HG02884 (cell line): ENCODE measurements at regions not wholly inside any gene's neighbourhood (a gene's known extent, or its start where the extent isn't known, plus 50 kb on each side); places are given as distances from the start of the nearest gene placed in this dataset.
"Not testable (repeated sequence)": the region's sequence is repeated elsewhere in the genome, so short reads cannot be mapped to it uniquely, and the experiment has no call there.

Experiments
- ATAC-seq: cut with Tn5 transposase; IDR thresholded peaks from one replicate; pipeline ENCODE4 v1.9.1; 2021; ENCODE audit warnings: mild to moderate bottlenecking, moderate library complexity; ENCODE audit not compliant: unreplicated experiment

DNA sequence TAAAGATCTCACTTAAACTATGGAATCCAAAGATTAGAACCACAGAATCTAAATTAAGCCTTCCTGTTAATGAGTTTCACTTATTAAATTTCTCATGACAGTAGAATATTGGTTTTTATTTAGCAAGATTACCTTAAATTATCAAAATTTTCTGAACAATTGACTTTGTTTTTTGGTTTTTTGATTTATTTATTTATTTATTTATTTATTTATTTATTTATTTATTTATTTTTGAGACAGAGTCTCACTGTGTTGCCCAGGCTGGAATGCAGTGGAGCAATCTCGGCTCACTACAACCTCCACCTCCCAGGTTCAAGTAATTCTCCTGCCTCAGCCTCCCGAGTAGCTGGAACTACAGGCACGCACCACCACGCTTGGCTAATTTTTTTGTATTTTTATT, 538.6 kb downstream of the AMY1C start:
- not testable (repeated sequence) for ATAC-seq

DNA sequence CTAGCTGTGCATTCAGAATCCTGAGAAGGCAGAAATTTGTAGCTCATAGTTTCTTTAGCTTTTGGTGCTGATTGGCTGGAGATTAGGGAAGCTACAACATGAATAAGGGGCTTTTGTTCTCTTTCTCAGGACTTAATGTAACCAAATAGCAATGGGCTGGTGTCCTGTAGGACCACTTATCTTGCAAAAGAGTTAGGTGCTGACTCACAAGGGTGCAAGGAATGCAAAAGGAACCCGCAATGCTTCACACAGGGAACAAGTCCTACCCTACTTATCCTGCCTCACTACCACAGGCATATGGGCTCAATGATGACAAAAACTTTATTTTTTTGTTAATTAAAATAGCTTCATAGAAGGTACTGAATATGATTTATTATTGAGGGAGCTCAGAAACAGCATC, 541.5 kb downstream of the AMY1C start:
- ATAC-seq, result no peak

DNA sequence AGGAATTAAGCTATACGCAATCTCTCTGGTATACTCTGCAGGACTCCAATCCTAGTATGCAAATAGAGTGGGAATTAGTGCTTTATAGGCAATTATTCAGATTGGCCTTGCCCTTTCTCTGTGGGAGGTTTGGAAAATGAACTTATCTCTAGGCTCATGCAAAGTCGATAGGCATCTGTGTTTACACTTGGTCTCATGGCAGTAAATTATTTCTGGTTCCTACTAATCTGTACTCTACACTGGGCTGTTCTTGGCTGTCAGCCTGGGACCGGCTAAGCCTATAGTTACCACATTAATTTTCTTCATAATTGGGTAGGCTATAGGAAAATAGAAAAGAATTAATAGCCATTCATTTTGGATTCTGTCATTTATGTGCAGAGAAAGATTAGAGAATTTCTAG, 544.6 kb downstream of the AMY1C start:
- ATAC-seq, result no peak

DNA sequence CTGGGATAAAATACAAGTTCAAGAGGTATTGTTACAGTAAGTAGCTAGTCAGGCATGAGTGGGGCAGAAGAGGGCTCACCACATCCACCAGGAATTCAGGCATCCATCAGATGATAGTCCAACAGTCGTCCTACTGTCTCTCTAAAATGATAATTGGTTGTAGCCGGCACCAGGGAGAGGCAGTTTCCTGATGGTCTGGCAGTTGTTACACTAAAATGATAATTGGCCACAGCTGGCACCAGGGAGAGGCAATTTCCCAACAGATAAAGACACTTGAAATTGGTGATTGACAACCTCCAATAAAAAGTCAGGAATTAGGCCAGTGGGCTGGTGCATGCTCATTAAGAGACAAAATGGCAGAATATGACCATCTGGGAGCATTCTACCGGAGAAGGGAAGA, 545.8 kb downstream of the AMY1C start:
- ATAC-seq, result no peak

DNA sequence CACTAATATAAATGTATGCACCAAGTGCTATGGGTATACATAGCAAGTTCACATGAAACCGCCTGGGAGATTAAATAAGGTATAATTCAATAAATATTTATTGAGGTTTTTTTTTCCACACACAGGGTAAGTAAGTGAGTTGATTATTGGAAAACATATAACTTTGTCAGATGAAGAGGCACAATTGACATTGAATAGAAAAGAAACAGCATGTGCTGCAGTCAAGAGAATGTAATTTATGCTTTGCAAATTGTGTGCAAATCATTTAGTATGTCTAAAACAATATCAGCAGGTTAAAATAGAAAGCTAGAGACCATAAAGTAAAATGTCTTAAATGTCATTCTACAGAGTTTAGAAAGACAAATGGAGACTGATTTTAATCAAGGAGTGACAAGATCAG, 560.0 kb downstream of the AMY1C start:
- no peak for ATAC-seq

DNA sequence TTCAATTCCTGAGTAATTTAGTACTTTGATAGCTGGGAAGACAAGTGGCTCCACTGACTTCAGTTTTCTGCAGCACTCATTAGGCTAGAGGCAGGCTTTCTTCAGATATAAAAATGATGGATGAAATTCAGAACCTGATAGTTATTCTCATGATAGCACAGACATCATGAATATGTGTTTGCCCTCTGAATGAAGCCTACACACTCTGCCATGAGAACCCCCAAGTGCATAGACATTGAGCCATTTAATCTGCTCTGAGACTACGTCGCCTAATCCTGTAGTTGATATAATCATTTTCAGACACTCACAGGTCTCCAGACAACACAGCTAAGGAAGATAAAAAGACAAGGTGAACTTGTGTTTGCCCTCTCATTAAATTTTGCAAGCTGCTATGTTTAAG, 566.1 kb downstream of the AMY1C start:
- ATAC-seq, result no peak

DNA sequence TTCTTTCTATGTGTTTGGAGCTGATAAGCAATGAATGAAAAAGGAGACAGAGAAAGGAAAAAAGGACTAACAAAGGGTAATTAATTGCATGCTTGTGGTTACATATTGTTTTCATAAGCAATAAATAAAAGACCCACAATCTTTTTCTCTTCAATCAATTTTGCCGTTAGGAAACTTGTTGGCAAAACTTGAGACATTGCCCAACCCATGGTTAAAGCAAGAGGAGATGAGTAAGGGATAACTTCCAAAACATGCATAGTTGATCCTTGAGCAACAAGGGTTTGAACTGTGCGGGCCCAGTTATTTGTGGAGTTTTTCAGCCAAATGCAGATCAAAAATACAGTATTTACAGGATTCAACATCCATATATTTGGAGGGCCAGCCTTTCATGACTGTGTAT, 572.4 kb downstream of the AMY1C start:
- ATAC-seq, result no peak

DNA sequence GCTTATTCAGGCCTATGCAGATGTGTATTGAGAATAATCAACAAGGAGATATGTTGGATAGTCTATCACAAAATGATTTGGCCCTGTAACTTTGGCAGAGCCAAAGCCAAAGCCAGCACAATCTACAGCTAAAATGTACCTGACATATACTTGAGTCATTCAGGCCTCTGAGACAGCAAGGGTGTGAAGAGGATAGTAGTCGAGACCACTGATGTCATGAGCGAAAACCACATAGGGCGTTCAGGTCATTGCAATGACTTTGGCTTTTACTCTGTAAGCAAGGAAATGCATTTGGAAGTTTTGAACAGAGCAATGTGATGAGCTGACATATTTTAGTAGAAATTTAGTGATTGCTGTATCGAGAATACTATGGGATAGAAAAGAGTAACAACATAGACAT, 579.6 kb downstream of the AMY1C start:
- ATAC-seq, result no peak

DNA sequence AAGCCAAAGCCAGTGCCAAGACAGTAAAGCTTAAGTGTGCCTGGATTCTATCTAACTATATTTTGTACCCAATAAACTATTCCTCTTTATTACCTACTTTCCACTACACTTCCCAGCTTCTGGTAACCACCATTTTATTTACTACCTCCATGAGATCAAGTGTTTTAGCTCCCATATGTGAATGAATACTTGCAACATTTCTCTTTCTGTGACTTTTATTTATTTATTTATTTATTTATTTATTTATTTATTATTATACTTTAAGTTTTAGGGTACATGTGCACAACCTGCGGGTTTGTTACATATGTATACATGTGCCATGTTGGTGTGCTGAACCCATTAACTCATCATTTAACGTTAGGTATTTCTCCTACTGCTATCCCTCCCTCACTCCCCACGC, 582.1 kb downstream of the AMY1C start:
- no peak for ATAC-seq

DNA sequence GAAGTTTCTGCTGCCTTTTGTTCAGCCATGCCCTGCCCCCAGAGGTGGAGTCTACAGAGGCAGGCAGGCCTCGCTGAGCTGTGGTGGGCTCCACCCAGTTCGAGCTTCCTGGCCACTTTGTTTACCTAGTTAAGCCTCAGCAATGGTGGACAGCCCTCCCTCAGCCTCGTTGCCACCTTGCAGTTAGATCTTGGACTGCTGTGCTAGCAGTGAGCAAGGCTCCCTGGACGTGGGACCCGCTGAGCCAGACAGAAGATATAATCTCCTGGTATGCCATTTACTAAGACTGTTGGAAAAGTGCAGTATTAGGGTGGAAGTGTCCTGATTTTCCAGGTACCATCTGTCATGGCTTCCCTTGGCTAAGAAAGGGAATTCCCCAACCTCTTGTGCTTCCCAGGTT, 588.2 kb downstream of the AMY1C start:
- not testable (repeated sequence) for ATAC-seq

DNA sequence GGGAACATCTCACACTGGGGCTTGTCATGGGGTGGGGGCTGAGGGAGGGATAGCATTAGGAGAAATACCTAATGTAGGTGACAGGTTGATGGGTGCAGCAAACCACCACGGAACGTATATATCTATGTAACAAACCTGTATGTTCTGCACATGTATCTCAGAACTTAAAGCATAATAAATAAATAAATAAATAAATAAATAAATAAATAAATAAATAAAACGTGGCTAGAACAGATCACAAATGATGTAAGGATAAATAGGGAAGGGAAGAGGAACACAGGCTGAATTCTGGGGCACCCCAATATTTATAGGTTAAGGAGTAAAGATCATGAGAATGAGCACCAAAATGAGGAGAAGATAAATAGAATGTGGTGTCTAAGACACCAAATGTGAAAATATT, 592.2 kb downstream of the AMY1C start:
- ATAC-seq, result no peak

DNA sequence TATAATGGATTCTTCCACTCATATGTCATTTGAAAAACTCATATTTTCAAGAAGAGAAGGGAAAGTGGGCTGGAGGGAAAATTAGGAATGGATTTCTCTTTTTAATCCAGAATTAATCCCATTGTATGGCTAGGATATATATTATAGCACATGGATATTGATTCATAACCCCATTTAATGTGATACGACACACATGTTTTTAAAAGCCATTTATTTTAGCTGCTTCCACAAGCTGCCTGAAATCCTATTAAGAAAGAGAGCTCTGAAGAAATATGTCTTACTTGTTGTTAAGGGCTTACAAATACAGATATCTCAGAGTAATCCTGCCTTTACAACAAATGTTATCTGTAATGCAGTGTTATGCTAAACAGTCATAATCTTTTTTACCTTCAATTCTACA, 598.6 kb downstream of the AMY1C start:
- ATAC-seq, result no peak

DNA sequence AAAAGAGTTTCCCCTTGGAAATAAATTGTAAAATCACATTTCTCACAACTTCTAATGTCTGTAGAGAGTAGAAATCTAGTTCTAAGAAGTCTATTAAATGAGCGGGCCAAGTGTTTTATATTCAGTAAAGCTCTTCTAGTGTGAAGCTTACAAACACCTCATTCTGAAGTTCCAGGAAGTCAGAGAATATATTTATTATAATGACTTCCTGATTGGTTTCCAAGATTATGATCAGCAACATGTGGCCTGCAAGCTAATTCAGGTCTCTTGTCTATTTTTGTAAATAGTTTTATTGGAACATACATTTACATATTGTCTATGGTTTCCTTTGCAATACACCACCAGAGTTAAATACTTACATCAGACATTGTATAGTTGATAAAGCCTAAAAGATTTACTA, 603.9 kb downstream of the AMY1C start:
- ATAC-seq, result no peak

DNA sequence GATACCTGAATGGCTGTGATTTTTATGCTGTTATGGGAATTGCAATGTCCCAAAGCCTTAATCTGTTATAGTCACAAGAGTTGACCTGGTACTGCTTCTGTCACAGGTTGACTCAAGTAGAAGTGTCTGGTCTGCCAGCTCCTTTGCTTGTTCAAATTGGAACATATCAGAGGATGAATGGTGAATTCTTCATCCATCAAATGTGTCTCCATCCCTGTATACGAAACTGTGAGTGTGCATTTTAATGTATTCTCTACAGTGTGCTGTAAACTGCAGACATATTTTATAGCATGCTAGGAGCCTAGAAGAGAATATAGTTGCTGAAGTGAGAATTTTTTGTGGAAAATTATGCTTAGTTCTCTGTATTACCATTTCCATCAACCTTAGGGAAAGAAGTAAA, 608.4 kb downstream of the AMY1C start:
- ATAC-seq, result no peak

DNA sequence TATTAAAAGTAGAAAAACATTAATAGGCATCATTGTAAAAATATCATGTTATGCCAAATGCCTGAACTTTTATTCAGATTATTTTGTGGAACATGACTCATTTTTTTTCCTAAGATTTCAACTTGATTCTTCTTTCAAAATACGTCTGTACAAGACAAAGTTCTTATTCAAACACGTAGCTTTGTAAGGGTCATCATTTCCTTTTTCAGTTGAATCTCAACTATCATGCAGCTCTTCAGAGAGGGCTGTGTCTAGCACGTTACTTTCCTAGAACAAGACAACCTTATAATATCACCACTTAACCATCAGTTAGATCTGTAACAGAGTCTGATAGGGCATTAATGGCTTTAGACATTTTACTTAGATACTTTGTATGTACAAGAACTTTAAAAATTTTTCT, 608.9 kb downstream of the AMY1C start:
- ATAC-seq, result no peak

DNA sequence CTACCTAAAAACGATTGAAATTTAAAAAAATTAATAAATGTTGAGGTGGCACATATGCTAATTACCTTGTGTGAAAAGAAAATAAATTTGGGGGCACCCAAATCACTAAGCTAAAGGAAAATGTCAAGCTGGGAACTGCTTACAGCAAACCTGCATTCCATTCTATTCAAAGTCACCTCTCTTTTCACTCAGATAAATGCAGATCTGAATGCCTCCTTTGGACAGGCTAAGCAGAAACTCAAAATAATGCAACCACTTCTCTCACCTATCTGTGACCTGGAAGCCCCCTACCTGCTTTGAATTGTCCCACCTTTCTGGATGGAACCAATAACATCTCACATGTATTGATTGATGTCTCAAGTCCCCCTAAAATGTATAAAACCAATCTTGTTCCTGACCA, 628.7 kb downstream of the AMY1C start:
- ATAC-seq, result no peak

DNA sequence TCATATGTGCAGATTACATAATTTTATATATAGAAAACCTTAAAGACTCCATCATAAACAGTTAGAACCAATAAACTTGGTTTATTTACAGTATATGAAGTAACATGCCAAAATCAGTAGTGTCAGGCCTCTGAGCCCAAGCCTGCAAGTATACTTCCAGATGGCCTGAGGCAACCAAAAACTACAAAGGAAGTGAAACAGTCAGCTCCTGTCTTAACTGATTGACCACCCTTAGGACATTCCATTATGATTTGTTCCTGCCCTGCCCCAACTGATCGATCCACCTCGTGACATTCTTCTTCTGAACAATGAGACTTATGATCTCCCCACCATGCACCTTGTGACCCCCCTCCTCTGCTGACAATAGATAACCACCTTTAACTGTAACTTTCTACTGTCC, 630.3 kb downstream of the AMY1C start:
- no peak for ATAC-seq

DNA sequence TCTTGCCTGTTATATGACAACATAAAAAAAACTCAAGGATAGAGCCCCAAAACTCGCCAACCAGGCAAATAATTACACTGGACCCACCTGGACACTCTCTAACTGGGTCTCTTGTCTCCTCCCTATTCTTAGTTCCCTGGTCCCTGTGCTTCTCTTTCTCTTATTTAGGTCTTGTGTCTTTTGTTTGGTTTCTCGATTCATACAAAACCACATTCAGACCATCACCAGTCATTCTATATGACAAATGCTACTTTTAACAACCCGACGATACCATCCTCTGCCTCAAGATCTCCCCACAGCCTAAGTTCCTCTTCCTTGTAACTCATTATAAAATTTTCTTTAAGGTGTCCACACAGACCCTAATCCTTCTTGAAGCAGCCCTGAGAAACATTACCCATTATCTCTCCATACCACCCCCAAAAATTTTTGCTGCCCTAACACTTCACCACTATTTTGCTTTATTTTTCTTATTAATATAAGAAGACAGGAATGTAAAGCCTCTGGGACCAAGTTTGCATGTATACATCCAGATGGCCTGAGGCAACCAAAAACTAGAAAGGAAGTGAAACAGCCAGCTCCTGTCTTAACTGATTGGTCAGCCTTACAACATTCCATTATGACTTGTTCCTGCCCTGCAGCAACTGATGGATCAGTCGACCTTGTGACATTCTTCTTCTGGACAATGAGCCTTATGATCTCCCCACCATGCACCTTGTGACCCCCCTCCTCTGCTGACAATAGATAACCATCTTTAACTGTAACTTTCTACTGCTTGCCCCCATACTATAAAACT, 638.2 kb downstream of the AMY1C start:
- ATAC-seq, result no peak

DNA sequence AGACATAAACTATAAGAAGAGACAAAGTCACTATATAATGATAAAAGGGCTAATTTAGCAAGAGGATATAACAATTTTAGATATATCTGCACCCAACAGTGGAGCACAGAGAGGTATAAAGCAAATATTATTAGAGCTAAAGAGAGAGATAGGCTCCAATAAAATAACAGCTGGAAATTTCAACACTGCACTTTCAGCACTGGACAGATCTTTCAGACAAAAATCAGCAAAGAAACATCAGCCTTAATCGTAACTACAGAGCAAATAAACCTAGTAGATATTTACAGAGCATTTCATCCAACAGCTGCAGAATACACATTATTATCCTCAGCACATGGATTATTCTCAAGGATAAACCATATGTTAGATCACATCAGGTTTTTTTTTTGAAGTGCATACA, 642.9 kb downstream of the AMY1C start:
- no peak for ATAC-seq

DNA sequence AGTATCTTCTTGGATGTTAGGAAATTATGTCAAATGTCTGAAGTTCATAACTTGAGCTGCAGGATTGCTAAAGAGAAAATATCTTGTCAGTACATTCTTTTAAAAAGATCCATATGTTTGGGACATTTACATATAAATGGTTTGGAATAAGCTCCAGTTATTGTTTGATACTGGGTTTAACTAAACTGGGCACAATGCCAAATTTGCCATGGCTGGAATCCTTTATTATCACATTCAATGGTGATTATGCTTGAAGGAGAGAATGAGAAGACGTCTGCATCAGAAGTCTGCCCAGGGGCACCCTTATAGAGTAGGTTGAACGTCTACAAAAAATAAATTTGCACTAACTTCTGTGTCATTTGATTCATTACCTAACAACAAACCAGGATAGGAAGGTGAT, 652.5 kb downstream of the AMY1C start:
- ATAC-seq, result no peak

DNA sequence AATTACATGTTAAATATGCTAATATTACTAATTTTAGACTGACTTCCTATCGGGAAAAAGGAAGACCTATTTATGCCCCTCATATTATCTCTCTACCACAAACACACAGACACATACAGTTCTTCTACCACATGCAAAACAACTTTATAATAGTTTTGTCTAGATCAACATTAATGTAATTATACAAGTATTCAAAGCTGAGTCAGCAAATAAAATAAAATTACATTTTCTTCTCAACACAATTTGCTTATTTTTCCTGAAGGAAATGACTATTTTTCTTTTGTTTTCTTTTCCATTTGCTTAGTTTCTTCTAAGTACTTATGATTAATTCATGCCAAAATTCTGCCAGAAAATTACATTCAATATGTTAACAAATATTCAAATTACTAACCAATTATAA, 654.2 kb downstream of the AMY1C start:
- no peak for ATAC-seq

DNA sequence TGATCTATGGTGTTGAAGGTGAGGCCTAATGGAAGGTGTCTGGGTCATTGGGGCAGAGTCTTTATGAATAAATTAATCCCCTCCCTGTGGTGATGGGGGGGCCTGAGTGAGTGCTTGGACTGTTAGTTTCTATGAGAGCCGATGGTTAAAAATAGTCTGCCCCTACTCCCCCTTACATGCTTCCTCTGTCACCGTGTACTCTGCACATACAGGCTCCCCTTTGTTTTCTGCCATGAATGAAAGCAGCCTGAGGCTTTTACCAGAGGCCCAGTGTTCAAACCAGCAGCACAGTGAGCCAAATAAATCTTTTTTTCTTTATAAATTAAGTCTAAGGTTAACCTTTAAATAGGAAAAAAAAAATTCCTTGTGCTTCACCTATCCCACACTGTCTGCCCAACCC, 657.0 kb downstream of the AMY1C start:
- ATAC-seq, result no peak

DNA sequence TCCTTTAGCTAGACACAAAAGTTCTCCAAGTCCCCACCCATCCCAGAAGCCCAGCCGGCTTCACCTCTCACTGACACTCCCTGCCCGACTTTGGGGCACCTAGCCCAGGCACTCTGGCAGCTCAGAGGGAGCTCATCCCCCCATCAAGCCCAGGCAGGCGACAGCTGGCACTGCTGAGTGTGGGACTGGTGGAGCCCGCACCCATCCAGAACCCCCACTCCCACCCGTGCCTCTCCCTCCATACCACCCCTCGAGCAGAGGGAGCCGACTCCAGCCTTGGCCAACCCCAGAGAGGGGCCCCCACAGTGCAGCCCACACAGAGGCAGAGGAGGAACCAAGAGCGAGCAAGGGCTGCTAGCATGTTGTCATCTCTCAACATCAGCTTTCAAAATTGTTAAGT, 658.6 kb downstream of the AMY1C start:
- ATAC-seq, result no peak
